IMR-90 (cell line): ENCODE measurements at regions not wholly inside any gene's neighbourhood (a gene's known extent, or its start where the extent isn't known, plus 50 kb on each side); places are given as distances from the start of the nearest gene placed in this dataset.

ENCODE experiments used
- POLR2A ChIP-seq: IDR thresholded peaks from 2 replicates; pipeline ENCODE4 v1.6.1; 2012; ENCODE audit warnings: mild to moderate bottlenecking, low read depth, low read length
- SMC3 ChIP-seq: fragments of 150-350 bp; IDR thresholded peaks from 2 replicates; pipeline ENCODE4 v1.6.1; 2016; ENCODE audit warnings: low read depth, mild to moderate bottlenecking, antibody characterized with exemption, low read length, moderate library complexity
- TF ChIP-seq, protein P1 (sequence below): conservative IDR thresholded peaks from 2 replicates; pipeline ENCODE4 v1.5.1; 2012; ENCODE audit warnings: mild to moderate bottlenecking, low read depth, low read length, improper control_type of control experiment
- TF ChIP-seq, protein P2 (sequence below): fragments of 150-350 bp; IDR thresholded peaks from 2 replicates; pipeline ENCODE4 v1.6.1; 2016; ENCODE audit warnings: low read depth, mild to moderate bottlenecking, low read length, moderate library complexity, borderline replicate concordance

GRCh38 chr1:219541946-219542345 is 71.0 kb downstream of the ZC3H11B start:
- TF ChIP-seq POLR2A (no peak), SMC3 (no peak)
- TF ChIP-seq, protein P1, sequence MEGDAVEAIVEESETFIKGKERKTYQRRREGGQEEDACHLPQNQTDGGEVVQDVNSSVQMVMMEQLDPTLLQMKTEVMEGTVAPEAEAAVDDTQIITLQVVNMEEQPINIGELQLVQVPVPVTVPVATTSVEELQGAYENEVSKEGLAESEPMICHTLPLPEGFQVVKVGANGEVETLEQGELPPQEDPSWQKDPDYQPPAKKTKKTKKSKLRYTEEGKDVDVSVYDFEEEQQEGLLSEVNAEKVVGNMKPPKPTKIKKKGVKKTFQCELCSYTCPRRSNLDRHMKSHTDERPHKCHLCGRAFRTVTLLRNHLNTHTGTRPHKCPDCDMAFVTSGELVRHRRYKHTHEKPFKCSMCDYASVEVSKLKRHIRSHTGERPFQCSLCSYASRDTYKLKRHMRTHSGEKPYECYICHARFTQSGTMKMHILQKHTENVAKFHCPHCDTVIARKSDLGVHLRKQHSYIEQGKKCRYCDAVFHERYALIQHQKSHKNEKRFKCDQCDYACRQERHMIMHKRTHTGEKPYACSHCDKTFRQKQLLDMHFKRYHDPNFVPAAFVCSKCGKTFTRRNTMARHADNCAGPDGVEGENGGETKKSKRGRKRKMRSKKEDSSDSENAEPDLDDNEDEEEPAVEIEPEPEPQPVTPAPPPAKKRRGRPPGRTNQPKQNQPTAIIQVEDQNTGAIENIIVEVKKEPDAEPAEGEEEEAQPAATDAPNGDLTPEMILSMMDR, result no peak
- TF ChIP-seq, protein P2, sequence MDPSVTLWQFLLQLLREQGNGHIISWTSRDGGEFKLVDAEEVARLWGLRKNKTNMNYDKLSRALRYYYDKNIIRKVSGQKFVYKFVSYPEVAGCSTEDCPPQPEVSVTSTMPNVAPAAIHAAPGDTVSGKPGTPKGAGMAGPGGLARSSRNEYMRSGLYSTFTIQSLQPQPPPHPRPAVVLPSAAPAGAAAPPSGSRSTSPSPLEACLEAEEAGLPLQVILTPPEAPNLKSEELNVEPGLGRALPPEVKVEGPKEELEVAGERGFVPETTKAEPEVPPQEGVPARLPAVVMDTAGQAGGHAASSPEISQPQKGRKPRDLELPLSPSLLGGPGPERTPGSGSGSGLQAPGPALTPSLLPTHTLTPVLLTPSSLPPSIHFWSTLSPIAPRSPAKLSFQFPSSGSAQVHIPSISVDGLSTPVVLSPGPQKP, result no peak
